HG03565 (cell line): ENCODE measurements at regions not wholly inside any gene's neighbourhood (a gene's known extent, or its start where the extent isn't known, plus 50 kb on each side); places are given as distances from the start of the nearest gene placed in this dataset.

Source experiments
- ATAC-seq: cut with Tn5 transposase; IDR thresholded peaks from one replicate; pipeline ENCODE4 v1.9.1; 2021; ENCODE audit warnings: mild to moderate bottlenecking, moderate library complexity; ENCODE audit not compliant: unreplicated experiment

DNA sequence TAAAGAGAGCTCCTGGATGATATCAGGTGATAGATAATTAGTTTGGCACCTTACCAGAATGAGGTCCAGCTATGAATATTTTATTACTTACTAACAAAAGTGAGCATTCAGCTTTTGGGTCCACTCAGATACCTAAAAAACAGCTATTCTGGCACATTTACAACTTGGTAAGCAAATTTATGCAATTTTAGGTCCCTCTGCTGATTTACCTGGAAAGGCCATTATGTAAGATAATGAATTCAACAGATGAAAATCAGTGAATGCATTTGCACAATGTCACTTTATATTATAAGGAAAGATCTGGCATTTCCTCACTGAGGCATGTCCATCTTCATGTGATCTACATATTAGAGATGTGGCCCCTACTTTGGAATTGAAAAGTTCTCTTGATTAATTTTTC lies 517.0 kb downstream of the SPRY1 start:
- no peak for ATAC-seq

DNA sequence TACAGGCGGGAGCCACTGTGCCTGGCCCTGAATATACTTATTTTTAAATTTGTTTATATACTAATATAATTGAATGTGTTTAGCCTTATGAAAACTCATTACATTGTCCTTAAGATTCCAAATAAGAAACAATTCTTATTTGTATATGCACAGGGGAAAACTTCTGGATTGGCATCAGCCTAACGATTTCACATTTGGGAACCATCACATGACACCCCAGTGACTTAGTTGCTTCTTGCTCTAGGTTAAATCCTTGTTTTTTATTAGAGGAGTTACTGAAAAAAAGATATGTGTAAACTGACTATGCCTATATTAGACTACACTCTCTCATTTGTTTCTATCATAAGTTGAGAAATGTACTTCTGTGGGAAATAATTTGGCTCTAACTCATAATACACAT lies 520.2 kb downstream of the SPRY1 start:
- no peak for ATAC-seq

- no peak for ATAC-seq
These were observed 523.0 kb downstream of the SPRY1 start for GRCh38 chr4:123919576-123920098.

- no peak for ATAC-seq
These were observed 524.7 kb downstream of the SPRY1 start for GRCh38 chr4:123921339-123921738.

DNA sequence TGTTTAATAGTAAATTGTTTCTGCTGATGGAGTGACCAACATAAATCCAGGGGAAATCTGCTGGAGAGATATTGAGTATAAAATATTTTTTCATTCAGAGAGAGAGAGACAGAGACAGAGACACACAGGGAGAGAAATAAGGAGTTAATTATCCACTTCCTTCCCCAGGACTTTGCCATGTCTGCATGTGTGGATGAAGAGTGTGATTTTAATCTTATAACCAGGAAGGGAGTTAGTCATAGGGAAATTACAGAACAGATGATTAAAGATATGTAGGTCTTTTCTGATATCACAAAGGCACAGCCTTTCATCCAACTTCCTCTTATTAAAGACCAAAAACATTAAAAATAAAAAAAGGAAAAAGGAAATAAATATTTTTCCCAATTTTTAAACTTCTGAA lies 526.3 kb downstream of the SPRY1 start:
- no peak for ATAC-seq

GRCh38 chr4:123924536-123924935 lies 527.9 kb downstream of the SPRY1 start:
- ATAC-seq: no peak

- no peak for ATAC-seq
These were observed 533.0 kb downstream of the SPRY1 start for GRCh38 chr4:123929565-123929964.

- ATAC-seq: no peak
These were observed 534.4 kb downstream of the SPRY1 start for GRCh38 chr4:123930996-123931395.

DNA sequence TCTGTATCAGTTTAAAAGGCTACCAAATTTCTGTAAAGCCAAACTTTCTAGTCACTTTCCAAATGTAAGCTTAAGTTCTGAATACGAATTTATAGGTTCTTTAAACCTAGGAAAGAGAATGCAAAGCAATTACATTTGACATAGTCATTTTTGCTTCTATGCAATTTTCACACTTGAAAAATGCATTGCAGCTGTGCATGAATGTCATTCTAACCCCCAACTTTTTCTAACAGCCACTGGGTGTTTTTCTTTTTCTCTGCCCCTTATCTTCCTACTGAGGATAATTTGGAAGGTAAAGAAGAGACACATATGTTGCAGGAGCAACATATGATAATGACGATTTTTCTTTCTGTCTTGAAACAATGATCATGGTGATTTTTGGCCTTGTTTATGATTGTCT lies 537.5 kb downstream of the SPRY1 start:
- no peak for ATAC-seq

- ATAC-seq: no peak
These were observed 540.0 kb downstream of the SPRY1 start for GRCh38 chr4:123936621-123937043.

GRCh38 chr4:123937581-123937980 lies 541.0 kb downstream of the SPRY1 start:
- ATAC-seq: no peak

DNA sequence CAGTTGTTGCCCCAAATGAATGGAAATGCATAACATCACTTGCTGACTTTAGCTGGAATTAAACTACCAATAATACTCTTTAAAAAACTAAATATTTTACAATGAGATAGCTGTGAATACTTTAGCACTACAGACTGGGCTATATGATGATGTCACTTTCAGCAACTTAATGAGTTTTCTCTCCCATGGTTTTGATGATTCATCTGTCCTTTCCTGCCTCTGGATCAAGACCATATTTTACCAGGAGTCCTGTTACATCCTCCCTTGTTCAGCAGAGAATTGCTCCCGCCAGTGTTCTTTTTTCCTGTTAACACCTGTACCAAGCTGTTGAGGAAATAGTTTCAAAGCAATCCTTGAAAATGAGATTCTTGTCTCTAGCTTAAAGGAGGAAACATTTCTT lies 543.0 kb downstream of the SPRY1 start:
- ATAC-seq: no peak

DNA sequence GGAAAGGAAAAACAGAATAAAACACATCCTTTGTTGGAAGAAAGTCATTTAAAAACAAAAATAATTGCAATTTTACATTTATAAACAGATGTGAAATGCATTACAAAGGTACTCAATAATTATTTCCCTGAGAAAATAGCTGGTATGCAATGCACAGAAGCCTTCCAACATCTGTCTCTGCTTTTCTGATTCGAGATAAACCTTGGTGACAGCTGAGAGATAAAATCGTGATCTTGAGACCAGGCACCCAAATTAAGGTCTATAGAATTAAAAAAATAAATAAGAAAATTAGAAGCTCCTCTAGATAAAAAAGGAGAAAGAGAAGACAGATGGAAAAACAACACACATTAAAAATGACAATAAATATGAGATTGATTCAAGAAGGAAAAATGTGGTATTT lies 544.0 kb downstream of the SPRY1 start:
- ATAC-seq: no peak

- ATAC-seq: no peak
These were observed 544.7 kb downstream of the SPRY1 start for GRCh38 chr4:123941306-123941705.

GRCh38 chr4:123943976-123944375 lies 547.4 kb downstream of the SPRY1 start:
- ATAC-seq: no peak

DNA sequence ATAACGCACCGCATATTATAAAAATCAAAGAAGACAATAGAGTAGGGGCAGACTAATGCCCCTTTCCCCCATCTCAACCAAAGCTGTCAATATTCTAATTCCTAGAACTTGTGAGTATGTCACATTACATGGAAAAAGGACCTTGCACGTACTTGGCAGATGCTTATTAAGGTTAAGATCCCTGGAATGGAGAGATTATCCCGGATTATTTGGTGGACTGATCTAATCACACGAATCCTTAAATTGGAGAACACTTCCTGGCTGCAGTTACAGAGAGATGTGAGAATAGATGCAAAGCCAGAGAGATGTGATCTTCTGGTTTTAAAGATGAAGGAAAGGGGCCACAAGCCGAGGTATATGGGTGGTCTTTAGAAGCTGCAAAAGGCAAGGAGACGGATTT lies 548.7 kb downstream of the SPRY1 start:
- no peak for ATAC-seq

- ATAC-seq: no peak
These were observed 553.9 kb downstream of the SPRY1 start for GRCh38 chr4:123950530-123950929.

GRCh38 chr4:123952530-123953274 lies 556.1 kb downstream of the SPRY1 start:
- ATAC-seq: no peak

- ATAC-seq: no peak
These were observed 557.0 kb downstream of the SPRY1 start for GRCh38 chr4:123953566-123953965.

DNA sequence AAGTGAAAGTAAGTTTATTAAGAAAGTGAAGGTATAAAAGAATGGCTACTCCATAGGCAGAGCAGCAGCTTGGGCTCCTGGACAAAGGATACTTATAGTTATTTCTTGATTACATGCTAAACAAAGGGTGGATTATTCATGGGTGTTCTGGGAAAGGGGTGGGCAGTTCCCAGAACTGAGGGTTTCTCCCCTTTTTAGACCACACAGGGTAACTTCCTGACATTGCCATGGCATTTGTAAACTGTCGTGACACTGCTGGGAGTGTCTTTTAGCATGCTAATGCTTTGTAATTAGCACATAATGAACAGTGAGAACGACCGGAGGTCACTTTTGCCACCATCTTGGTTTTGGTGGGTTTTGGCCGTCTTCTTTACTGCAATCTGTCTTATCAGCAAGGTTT lies 557.6 kb downstream of the SPRY1 start:
- ATAC-seq: no peak

GRCh38 chr4:123955167-123955800 lies 558.7 kb downstream of the SPRY1 start:
- ATAC-seq: no peak

- no peak for ATAC-seq
These were observed 559.6 kb downstream of the SPRY1 start for GRCh38 chr4:123956204-123956603.
